LNCAP (cell line): ENCODE measurements at regions not wholly inside any gene's neighbourhood (a gene's known extent, or its start where the extent isn't known, plus 50 kb on each side); places are given as distances from the start of the nearest gene placed in this dataset.

ENCODE experiments used
- TF ChIP-seq, protein P1 (sequence below): fragments of 450-650 bp; IDR thresholded peaks from 2 replicates; pipeline ENCODE4 v1.5.1; 2017; ENCODE audit warnings: mild to moderate bottlenecking

DNA sequence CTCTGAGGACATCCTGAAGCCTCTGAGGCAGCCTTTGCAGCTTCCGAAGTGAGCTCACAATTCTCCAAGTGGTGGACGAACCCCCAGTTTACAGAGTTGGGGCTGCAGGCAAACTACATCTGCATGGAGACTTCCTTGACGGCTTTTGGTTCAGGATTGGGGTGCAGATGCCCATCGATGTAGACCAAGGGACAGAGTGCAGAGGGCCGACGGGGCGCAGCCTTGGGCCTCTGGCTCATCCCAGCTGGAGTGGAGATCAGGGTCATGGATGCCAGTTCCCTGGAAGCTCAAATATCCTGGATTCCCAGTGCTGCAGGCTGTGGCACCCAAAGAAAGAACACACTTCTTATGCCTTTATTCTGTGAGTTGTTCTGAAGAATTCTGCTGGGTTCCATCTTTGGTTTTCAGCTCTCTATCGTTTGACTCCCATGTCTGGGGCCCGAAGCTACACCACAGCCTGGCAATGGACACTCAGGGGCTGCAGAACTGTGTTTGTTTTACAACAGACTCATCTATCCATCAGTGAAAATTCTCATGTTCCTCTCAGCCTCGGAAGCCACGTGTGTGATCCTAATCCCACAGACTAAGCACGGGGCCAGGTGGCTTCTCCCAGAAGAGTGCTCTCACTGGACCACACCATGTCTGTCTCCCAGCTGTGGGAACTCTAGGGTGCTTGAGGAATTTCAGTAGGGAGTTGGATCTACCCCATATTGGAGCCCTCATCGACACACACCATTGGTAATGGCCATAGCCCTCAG lies 414.1 kb upstream of the MYT1L start:
- TF ChIP-seq, protein P1, sequence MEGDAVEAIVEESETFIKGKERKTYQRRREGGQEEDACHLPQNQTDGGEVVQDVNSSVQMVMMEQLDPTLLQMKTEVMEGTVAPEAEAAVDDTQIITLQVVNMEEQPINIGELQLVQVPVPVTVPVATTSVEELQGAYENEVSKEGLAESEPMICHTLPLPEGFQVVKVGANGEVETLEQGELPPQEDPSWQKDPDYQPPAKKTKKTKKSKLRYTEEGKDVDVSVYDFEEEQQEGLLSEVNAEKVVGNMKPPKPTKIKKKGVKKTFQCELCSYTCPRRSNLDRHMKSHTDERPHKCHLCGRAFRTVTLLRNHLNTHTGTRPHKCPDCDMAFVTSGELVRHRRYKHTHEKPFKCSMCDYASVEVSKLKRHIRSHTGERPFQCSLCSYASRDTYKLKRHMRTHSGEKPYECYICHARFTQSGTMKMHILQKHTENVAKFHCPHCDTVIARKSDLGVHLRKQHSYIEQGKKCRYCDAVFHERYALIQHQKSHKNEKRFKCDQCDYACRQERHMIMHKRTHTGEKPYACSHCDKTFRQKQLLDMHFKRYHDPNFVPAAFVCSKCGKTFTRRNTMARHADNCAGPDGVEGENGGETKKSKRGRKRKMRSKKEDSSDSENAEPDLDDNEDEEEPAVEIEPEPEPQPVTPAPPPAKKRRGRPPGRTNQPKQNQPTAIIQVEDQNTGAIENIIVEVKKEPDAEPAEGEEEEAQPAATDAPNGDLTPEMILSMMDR = no peak

DNA sequence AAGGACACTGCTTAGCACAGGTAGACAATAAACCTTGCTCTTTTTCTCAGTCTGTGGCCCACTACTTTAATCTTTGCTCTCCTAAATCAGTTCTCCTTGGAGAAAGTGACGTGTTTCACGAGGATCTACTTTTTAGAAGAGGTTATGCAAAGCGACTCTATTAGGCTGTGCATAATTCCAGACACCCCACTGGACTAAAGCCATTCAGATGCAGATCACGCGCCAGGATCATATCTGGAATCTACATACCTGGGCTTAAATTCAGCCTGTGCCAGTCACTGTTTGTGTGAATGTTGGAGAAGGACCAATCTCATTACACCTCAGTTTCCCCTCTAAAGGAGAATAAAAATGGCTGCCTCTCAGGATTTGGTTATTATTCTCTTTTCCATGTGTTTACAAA lies 413.0 kb upstream of the MYT1L start:
- TF ChIP-seq, protein P1 = no peak

- TF ChIP-seq, protein P1 = no peak
These were observed 412.1 kb upstream of the MYT1L start for GRCh38 chr2:2743164-2743571.

- TF ChIP-seq, protein P1 = no peak
These were observed 411.7 kb upstream of the MYT1L start for GRCh38 chr2:2742726-2743125.

- TF ChIP-seq, protein P1 = no peak
These were observed 409.2 kb upstream of the MYT1L start for GRCh38 chr2:2740238-2740775.

GRCh38 chr2:2739231-2739795 lies 408.2 kb upstream of the MYT1L start:
- TF ChIP-seq, protein P1 = no peak

- TF ChIP-seq, protein P1 = no peak
These were observed 407.6 kb upstream of the MYT1L start for GRCh38 chr2:2738684-2739083.
